ENCODE measurements at regions not wholly inside any gene's neighbourhood (a gene's known extent, or its start where the extent isn't known, plus 50 kb on each side); places are given as distances from the start of the nearest gene placed in this dataset.
"Not testable (repeated sequence)": the region's sequence is repeated elsewhere in the genome, so short reads cannot be mapped to it uniquely, and the experiment has no call there.

- Mint-ChIP-seq H3K36me3 (peaks cover 2% of the 10 kb centered on the region), H3K4me1 (no peaks in the 10 kb centered on the region), H3K27me3 (ENCODE audit: low read depth) (no peaks in the 10 kb centered on the region), H3K27ac (no peak overlapping the region), H3K4me3 (no peak overlapping the region), H3K9me3 (peaks cover 21% of the 10 kb centered on the region)
- no peak for DNase-seq (ENCODE audit: low spot score in 2 of 2, unreplicated experiment in 2 of 2)
- TF ChIP-seq CTCF (IDR thresholded peaks at IDR 0.05; ENCODE audit: unreplicated experiment): no peak
Measured at GRCh38 chr12:25401547-25402345, 151.0 kb upstream of the KRAS start.

GRCh38 chr12:25397001-25397400, 146.3 kb upstream of the KRAS start:
- Mint-ChIP-seq H3K27ac (no peak overlapping the region), H3K4me3 (no peak overlapping the region), H3K9me3 (peaks cover 13% of the 10 kb centered on the region), H3K27me3 (ENCODE audit: low read depth) (no peaks in the 10 kb centered on the region), H3K36me3 (peaks cover 2% of the 10 kb centered on the region), H3K4me1 (no peaks in the 10 kb centered on the region)
- no peak for DNase-seq (ENCODE audit: low spot score in 2 of 2, unreplicated experiment in 2 of 2)
- TF ChIP-seq CTCF (IDR thresholded peaks at IDR 0.05; ENCODE audit: unreplicated experiment): no peak

- no peaks in the 10 kb centered on the region for H3K27me3 Mint-ChIP-seq (ENCODE audit: low read depth)
- DNase-seq (ENCODE audit: low spot score in 2 of 2, unreplicated experiment in 2 of 2): no peak
- no peaks in the 10 kb centered on the region for H3K4me1 Mint-ChIP-seq
- no peak overlapping the region for H3K4me3 Mint-ChIP-seq
- H3K36me3 Mint-ChIP-seq: no peaks in the 10 kb centered on the region
- no peaks in the 10 kb centered on the region for H3K9me3 Mint-ChIP-seq
- no peak overlapping the region for H3K27ac Mint-ChIP-seq
- TF ChIP-seq CTCF (IDR thresholded peaks at IDR 0.05; ENCODE audit: unreplicated experiment): no peak
Measured at GRCh38 chr12:25395227-25395626, 144.5 kb upstream of the KRAS start.

- H3K4me1 Mint-ChIP-seq; DNase-seq (ENCODE audit: low spot score in 2 of 2, unreplicated experiment in 2 of 2); H3K27ac Mint-ChIP-seq; H3K36me3 Mint-ChIP-seq; H3K4me3 Mint-ChIP-seq; H3K27me3 Mint-ChIP-seq (ENCODE audit: low read depth); H3K9me3 Mint-ChIP-seq: not testable (repeated sequence)
Measured at GRCh38 chr12:25394775-25395174, 144.0 kb upstream of the KRAS start.

GRCh38 chr12:25394025-25394424, 143.3 kb upstream of the KRAS start:
- no peaks in the 10 kb centered on the region for H3K4me1 Mint-ChIP-seq
- H3K36me3 Mint-ChIP-seq: no peaks in the 10 kb centered on the region
- no peak for DNase-seq (ENCODE audit: low spot score in 2 of 2, unreplicated experiment in 2 of 2)
- no peak overlapping the region for H3K4me3 Mint-ChIP-seq
- H3K9me3 Mint-ChIP-seq: no peaks in the 10 kb centered on the region
- no peaks in the 10 kb centered on the region for H3K27me3 Mint-ChIP-seq (ENCODE audit: low read depth)
- no peak for TF ChIP-seq CTCF (IDR thresholded peaks at IDR 0.05; ENCODE audit: unreplicated experiment)
- no peak overlapping the region for H3K27ac Mint-ChIP-seq

GRCh38 chr12:25391346-25391745, 140.6 kb upstream of the KRAS start:
- H3K36me3 Mint-ChIP-seq; H3K4me1 Mint-ChIP-seq; DNase-seq (ENCODE audit: low spot score in 2 of 2, unreplicated experiment in 2 of 2); H3K4me3 Mint-ChIP-seq; H3K27ac Mint-ChIP-seq; H3K27me3 Mint-ChIP-seq (ENCODE audit: low read depth); H3K9me3 Mint-ChIP-seq: not testable (repeated sequence)

- H3K9me3 Mint-ChIP-seq: no peaks in the 10 kb centered on the region
- H3K27ac Mint-ChIP-seq: no peak overlapping the region
- no peaks in the 10 kb centered on the region for H3K36me3 Mint-ChIP-seq
- no peak for DNase-seq (ENCODE audit: low spot score in 2 of 2, unreplicated experiment in 2 of 2)
- TF ChIP-seq CTCF (IDR thresholded peaks at IDR 0.05; ENCODE audit: unreplicated experiment): no peak
- H3K4me1 Mint-ChIP-seq: peaks cover 17% of the 10 kb centered on the region
- no peaks in the 10 kb centered on the region for H3K27me3 Mint-ChIP-seq (ENCODE audit: low read depth)
- H3K4me3 Mint-ChIP-seq: no peak overlapping the region
Measured at GRCh38 chr12:25388183-25388582, 137.5 kb upstream of the KRAS start.
